Upper lobe of right lung (tissue), 1 donor: ENCODE measurements at regions not wholly inside any gene's neighbourhood (a gene's known extent, or its start where the extent isn't known, plus 50 kb on each side); places are given as distances from the start of the nearest gene placed in this dataset.

Experiments
- ATAC-seq: fragments of 200-7000 bp; cut with Tn5 transposase; one replicate; pipeline ENCODE4 v1.9.1; 2020; ENCODE audit warnings: mild to moderate bottlenecking, moderate library complexity
- DNase-seq: peaks from one replicate; pipeline ENCODE4 v3.0.0-alpha.2; 2020
- H3K27ac ChIP-seq: fragments of 200-600 bp; one replicate; pipeline ENCODE4 v1.8.0; 2022
- H3K27me3 ChIP-seq: fragments of 200-600 bp; one replicate; pipeline ENCODE4 v1.8.0; 2022; ENCODE audit warnings: mild to moderate bottlenecking
- H3K36me3 ChIP-seq: fragments of 200-600 bp; one replicate; pipeline ENCODE4 v1.8.0; 2022
- H3K4me1 ChIP-seq: fragments of 200-600 bp; one replicate; pipeline ENCODE4 v1.8.0; 2022
- H3K4me3 ChIP-seq: fragments of 200-600 bp; one replicate; pipeline ENCODE4 v1.8.0; 2022; ENCODE audit warnings: mild to moderate bottlenecking
- H3K9me3 ChIP-seq: fragments of 200-600 bp; one replicate; pipeline ENCODE4 v1.8.0; 2022
- CTCF ChIP-seq: fragments of 200-600 bp; IDR thresholded peaks from one replicate; pipeline ENCODE4 v1.8.0; 2022; ENCODE audit warnings: antibody characterized with exemption
- intact Hi-C: fragments of 100-400 bp; cut with DNase I; formaldehyde crosslinking; loops from one replicate; pipeline ENCODE4 v1.11.0; 2022
- donor health status: DM: no; HTN: yes; CAD: no; lungs with severe emphysema.

- Histone ChIP-seq H3K4me3 (no peak overlapping the region), H3K9me3 (no peaks in the 10 kb centered on the region), H3K27ac (no peak overlapping the region), H3K27me3 (no peaks in the 10 kb centered on the region), H3K4me1 (no peaks in the 10 kb centered on the region), H3K36me3 (no peaks in the 10 kb centered on the region)
- TF ChIP-seq CTCF, result no peak
- no peak for DNase-seq
- intact Hi-C loops, result no loop called here
- ATAC-seq, result peak; percentile 39
Measured at GRCh38 chr4:104868958-104869357, 277.7 kb upstream of the TET2 start.

GRCh38 chr4:104869831-104870230 is 276.8 kb upstream of the TET2 start:
- no peaks in the 10 kb centered on the region for H3K27me3 ChIP-seq
- no peaks in the 10 kb centered on the region for H3K36me3 ChIP-seq
- H3K9me3 ChIP-seq, result no peaks in the 10 kb centered on the region
- no peak for DNase-seq
- H3K27ac ChIP-seq, result no peak overlapping the region
- no peak overlapping the region for H3K4me3 ChIP-seq
- no peak for TF ChIP-seq CTCF
- intact Hi-C loops, result no loop called here
- no peaks in the 10 kb centered on the region for H3K4me1 ChIP-seq
- no peak for ATAC-seq

- no peak for TF ChIP-seq CTCF
- ATAC-seq, result no peak
- no peaks in the 10 kb centered on the region for H3K27me3 ChIP-seq
- H3K4me3 ChIP-seq, result no peak overlapping the region
- no peaks in the 10 kb centered on the region for H3K4me1 ChIP-seq
- H3K27ac ChIP-seq, result no peak overlapping the region
- DNase-seq, result no peak
- H3K9me3 ChIP-seq, result no peaks in the 10 kb centered on the region
- intact Hi-C loops, result no loop called here
- no peaks in the 10 kb centered on the region for H3K36me3 ChIP-seq
Measured at GRCh38 chr4:104870495-104871233, 276.0 kb upstream of the TET2 start.

- no peaks in the 10 kb centered on the region for H3K9me3 ChIP-seq
- H3K27me3 ChIP-seq, result no peaks in the 10 kb centered on the region
- no peak for DNase-seq
- H3K36me3 ChIP-seq, result no peaks in the 10 kb centered on the region
- H3K4me1 ChIP-seq, result no peaks in the 10 kb centered on the region
- H3K27ac ChIP-seq, result no peak overlapping the region
- H3K4me3 ChIP-seq, result no peak overlapping the region
- intact Hi-C loops, result no loop called here
- no peak for TF ChIP-seq CTCF
- no peak for ATAC-seq
Measured at GRCh38 chr4:104878936-104879335, 267.7 kb upstream of the TET2 start.

GRCh38 chr4:104879367-104879766 is 267.3 kb upstream of the TET2 start:
- no peak overlapping the region for H3K4me3 ChIP-seq
- no peaks in the 10 kb centered on the region for H3K36me3 ChIP-seq
- DNase-seq (no peak), ATAC-seq (no peak)
- no peak for TF ChIP-seq CTCF
- H3K27me3 ChIP-seq, result no peaks in the 10 kb centered on the region
- H3K4me1 ChIP-seq, result no peaks in the 10 kb centered on the region
- no peak overlapping the region for H3K27ac ChIP-seq
- intact Hi-C loops, result no loop called here
- H3K9me3 ChIP-seq, result no peaks in the 10 kb centered on the region

GRCh38 chr4:104879854-104880253 is 266.8 kb upstream of the TET2 start:
- no peak overlapping the region for H3K4me3 ChIP-seq
- DNase-seq (no peak), ATAC-seq (no peak)
- H3K4me1 ChIP-seq, result no peaks in the 10 kb centered on the region
- intact Hi-C loops, result no loop called here
- H3K9me3 ChIP-seq, result no peaks in the 10 kb centered on the region
- no peak overlapping the region for H3K27ac ChIP-seq
- H3K27me3 ChIP-seq, result no peaks in the 10 kb centered on the region
- no peak for TF ChIP-seq CTCF
- no peaks in the 10 kb centered on the region for H3K36me3 ChIP-seq
